A673 (cell line): ENCODE measurements at regions not wholly inside any gene's neighbourhood (a gene's known extent, or its start where the extent isn't known, plus 50 kb on each side); places are given as distances from the start of the nearest gene placed in this dataset.
A peak's percentile ranks its signal among the peaks of the same experiment; 100 is the strongest.

ENCODE experiments used
- BruUV-seq: library from RNA; stranded (reverse); fragments of 400-500 nt; replicated peaks from 2 replicates; lab custom pipeline; 2021; lab: Mats Ljungman, UMichigan
- CTCF ChIA-PET: fragments of 300-600 bp; sonication (Branson Sonifier 250); formaldehyde crosslinking; loops from one replicate; lab custom pipeline; 2022; ENCODE audit warnings: antibody characterized with exemption; lab: Charles Lee
- POLR2A ChIA-PET: fragments of 300-600 bp; sonication (Branson Sonifier 250); formaldehyde crosslinking; loops from one replicate; lab custom pipeline; 2022; ENCODE audit warnings: antibody characterized with exemption; ENCODE audit not compliant: low non-redundant PET; lab: Charles Lee
- DNase-seq: peaks from one replicate; pipeline ENCODE4 v3.0.0-alpha.2; 2015; ENCODE audit warnings: low spot score
- H3K27ac ChIP-seq: fragments of 200-600 bp; sonication (generic); 2 replicates; pipeline ENCODE4 v1.5.1; 2016; ENCODE audit warnings: mixed run types, low read depth, mild to moderate bottlenecking, mixed read lengths, antibody characterized with exemption, low read length; ENCODE audit not compliant: poor library complexity, severe bottlenecking
- H3K27me3 ChIP-seq: fragments of 200-600 bp; sonication (generic); replicated peaks from 2 replicates; pipeline ENCODE4 v1.6.1; 2017; ENCODE audit warnings: mixed run types, low read depth, mild to moderate bottlenecking, mixed read lengths, antibody characterized with exemption, low read length; ENCODE audit not compliant: insufficient read depth, poor library complexity
- H3K36me3 ChIP-seq: fragments of 200-600 bp; sonication (generic); 2 replicates; pipeline ENCODE4 v1.6.1; 2016; ENCODE audit warnings: mixed run types, mild to moderate bottlenecking, mixed read lengths, antibody characterized with exemption, low read length; ENCODE audit not compliant: insufficient read depth, poor library complexity, severe bottlenecking
- H3K4me1 ChIP-seq: fragments of 200-600 bp; sonication (generic); 2 replicates; pipeline ENCODE4 v1.6.1; 2017; ENCODE audit warnings: mixed run types, mild to moderate bottlenecking, mixed read lengths, antibody characterized with exemption, low read length; ENCODE audit not compliant: insufficient read depth, poor library complexity, severe bottlenecking
- H3K4me3 ChIP-seq: fragments of 200-600 bp; sonication (generic); 2 replicates; pipeline ENCODE4 v1.5.1; 2016; ENCODE audit warnings: low read depth, mixed run types, mild to moderate bottlenecking, mixed read lengths, low read length; ENCODE audit not compliant: poor library complexity, severe bottlenecking
- H3K9me3 ChIP-seq: fragments of 200-600 bp; sonication (generic); 2 replicates; pipeline ENCODE4 v1.6.1; 2016; ENCODE audit warnings: mixed run types, low read depth, mild to moderate bottlenecking, mixed read lengths, antibody characterized with exemption, low read length; ENCODE audit not compliant: poor library complexity, severe bottlenecking
- CTCF ChIP-seq: fragments of 300-800, 200-600 bp; sonication (generic); conservative IDR thresholded peaks from 2 replicates; pipeline ENCODE4 v1.5.1; 2017; ENCODE audit warnings: low read depth, mild to moderate bottlenecking, antibody characterized with exemption, low read length, moderate library complexity, mixed read lengths
- EZH2 ChIP-seq: fragments of 200-600 bp; sonication (generic); IDR thresholded peaks from 2 replicates; pipeline ENCODE4 v1.6.1; 2017; ENCODE audit warnings: borderline replicate concordance, low read depth, mild to moderate bottlenecking, mixed read lengths, antibody characterized with exemption, low read length; ENCODE audit not compliant: poor library complexity, severe bottlenecking
- intact Hi-C: fragments of 100-400 bp; cut with micrococcal nuclease; formaldehyde crosslinking; loops from one replicate; pipeline ENCODE4 v1.10.0; 2022; ENCODE audit not compliant: unreplicated experiment

- no TSS peak for BruUV-seq
- POLR2A ChIA-PET, result no interaction called here
- no peak for TF ChIP-seq EZH2
- TF ChIP-seq CTCF, result no peak
- Histone ChIP-seq H3K4me3 (no peak overlapping the region), H3K27ac (no peak overlapping the region), H3K4me1 (no peaks in the 10 kb centered on the region), H3K36me3 (no peaks in the 10 kb centered on the region), H3K27me3 (peaks cover 17% of the 10 kb centered on the region), H3K9me3 (no peaks in the 10 kb centered on the region)
- CTCF ChIA-PET, result interaction anchor here (1.2 kb wide), 1 partner anchor 284 kb away, joined by 3 read pairs; no protein-coding TSS in a partner anchor
- no peak for DNase-seq
- intact Hi-C loops, result loop anchor here (5.0 kb wide), 2 partner anchors 130 to 1320 kb away; no protein-coding TSS in a partner anchor
These were observed 130.3 kb downstream of the BUD13 start for GRCh38 chr11:116642481-116642880.

- no peaks in the 10 kb centered on the region for H3K4me1 ChIP-seq
- H3K27me3 ChIP-seq, result peaks cover 25% of the 10 kb centered on the region
- no peak for TF ChIP-seq EZH2
- TF ChIP-seq CTCF, result peak; percentile 83
- no peak overlapping the region for H3K4me3 ChIP-seq
- POLR2A ChIA-PET, result no interaction called here
- intact Hi-C loops, result loop anchor here (1.0 to 5.0 kb wide), 3 partner anchors 129 to 1319 kb away; no protein-coding TSS in a partner anchor
- H3K9me3 ChIP-seq, result no peaks in the 10 kb centered on the region
- DNase-seq, result peak; percentile 30
- H3K27ac ChIP-seq, result no peak overlapping the region
- BruUV-seq, result no TSS peak
- CTCF ChIA-PET, result interaction anchor here (0.6 to 1.2 kb wide), 3 partner anchors 19 to 283 kb away, joined by 3 to 5 read pairs (median 3); no protein-coding TSS in a partner anchor
- no peaks in the 10 kb centered on the region for H3K36me3 ChIP-seq
These were observed 131.2 kb downstream of the BUD13 start for GRCh38 chr11:116641561-116642045.

GRCh38 chr11:116640641-116641402 lies 132.0 kb downstream of the BUD13 start:
- POLR2A ChIA-PET, result no interaction called here
- BruUV-seq, result no TSS peak
- Histone ChIP-seq H3K36me3 (no peaks in the 10 kb centered on the region), H3K27ac (no peak overlapping the region), H3K9me3 (no peaks in the 10 kb centered on the region), H3K27me3 (peaks cover 30% of the 10 kb centered on the region), H3K4me1 (no peaks in the 10 kb centered on the region), H3K4me3 (no peak overlapping the region)
- CTCF ChIA-PET, result interaction anchor here (0.6 to 1.2 kb wide), 2 partner anchors 18 to 186 kb away, joined by 3 to 5 read pairs; no protein-coding TSS in a partner anchor
- intact Hi-C loops, result loop anchor here (1.0 to 5.0 kb wide), 3 partner anchors 129 to 1319 kb away; no protein-coding TSS in a partner anchor
- TF ChIP-seq CTCF (no peak), EZH2 (no peak)
- DNase-seq, result no peak
